Eye (tissue), 1 donor: ENCODE measurements at regions not wholly inside any gene's neighbourhood (a gene's known extent, or its start where the extent isn't known, plus 50 kb on each side); places are given as distances from the start of the nearest gene placed in this dataset.

Source experiments
- DNase-seq: peaks from one replicate; pipeline ENCODE4 v3.0.0-alpha.2; 2015

DNA sequence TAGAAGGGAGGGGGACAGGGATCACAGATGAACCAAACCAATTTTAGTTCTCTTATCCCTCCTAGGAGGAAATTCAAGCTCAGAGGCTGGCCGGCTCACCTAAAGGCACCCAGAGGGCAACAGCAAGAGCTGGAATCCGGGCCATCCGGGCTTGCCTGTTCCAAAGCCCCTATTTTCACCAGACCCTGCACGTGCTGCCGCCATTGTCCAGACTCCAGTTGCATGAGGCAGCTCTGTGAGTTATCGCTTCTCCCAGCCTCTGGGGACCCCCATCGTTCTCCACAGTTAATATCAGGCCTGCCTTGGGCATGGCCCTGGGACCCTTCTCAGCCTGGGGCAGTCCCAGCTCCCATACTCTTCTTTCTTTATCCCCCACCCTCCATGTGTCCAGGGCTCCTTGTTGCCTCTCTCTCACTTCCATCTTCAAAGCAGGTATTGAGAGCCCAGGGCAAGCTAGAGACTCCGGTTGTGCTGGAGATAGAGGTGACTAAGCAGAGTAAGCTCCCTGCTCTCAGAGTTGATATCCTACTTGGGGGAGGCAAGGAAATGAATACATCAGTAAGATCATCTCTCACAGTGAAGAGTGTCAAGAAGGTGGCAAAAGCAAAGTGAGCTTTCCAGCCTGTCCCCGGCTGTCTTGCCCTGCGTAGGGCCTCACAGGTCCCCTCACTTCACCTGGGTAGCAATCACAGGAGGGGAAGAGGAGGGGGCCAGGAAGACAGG lies 322.8 kb downstream of the UACA start:
- DNase-seq: no peak

GRCh38 chr15:70439880-70440279 lies 323.5 kb downstream of the UACA start:
- no peak for DNase-seq

GRCh38 chr15:70439304-70439877 lies 324.0 kb downstream of the UACA start:
- DNase-seq: no peak

DNA sequence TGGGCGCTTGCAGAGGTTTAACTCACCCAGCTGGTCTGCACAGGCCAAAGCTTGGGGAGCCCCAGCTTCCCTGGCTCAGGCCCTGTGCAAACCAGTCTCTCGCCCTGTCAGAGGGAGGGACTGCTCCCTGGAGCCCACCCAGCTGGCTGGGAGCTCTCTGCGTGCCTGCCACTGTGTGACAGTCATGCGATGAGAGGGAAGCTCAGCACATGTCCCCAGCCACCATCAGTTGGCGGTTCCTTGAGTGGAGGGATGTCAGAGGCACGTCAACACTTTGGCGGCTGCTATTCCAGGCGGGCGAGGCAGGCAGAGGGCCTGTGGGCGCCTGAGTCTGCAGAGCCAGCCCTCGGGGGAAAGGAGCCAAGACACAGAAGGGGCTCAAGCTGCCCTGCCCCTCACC lies 324.6 kb downstream of the UACA start:
- DNase-seq: no peak

DNA sequence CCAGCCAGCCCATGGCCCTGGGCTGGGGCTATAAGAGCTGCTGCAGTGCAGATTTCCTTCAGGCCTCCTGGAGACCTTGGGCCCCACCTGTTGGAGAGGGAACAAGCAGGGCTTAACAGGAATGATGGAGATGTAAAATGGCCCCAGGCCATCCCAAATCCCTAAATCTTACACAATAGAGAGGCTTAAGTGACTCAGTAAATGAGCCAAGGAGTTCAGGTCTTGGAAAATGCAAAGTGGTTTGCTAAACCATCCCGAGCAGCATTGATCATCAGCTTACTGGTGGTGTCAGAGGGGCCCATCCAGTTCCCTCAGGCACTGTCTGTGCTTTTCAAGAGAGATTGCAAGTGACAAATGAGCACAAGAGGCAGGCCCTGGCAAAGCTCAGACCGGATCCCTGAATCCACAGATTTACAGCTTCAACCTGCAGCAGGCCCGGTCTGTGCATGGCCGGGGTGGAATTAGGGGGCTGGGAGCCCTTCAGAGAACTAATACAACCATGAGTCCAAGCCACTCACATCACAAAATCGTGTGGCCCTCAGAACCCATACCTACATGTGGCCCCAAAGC lies 325.4 kb downstream of the UACA start:
- DNase-seq: peak; percentile 71

GRCh38 chr15:70437089-70437488 lies 326.3 kb downstream of the UACA start:
- DNase-seq: no peak

- no peak for DNase-seq
These were observed 326.9 kb downstream of the UACA start for GRCh38 chr15:70436428-70436827.

GRCh38 chr15:70435872-70436271 lies 327.5 kb downstream of the UACA start:
- no peak for DNase-seq

GRCh38 chr15:70435369-70435768 lies 328.0 kb downstream of the UACA start:
- DNase-seq: no peak

DNA sequence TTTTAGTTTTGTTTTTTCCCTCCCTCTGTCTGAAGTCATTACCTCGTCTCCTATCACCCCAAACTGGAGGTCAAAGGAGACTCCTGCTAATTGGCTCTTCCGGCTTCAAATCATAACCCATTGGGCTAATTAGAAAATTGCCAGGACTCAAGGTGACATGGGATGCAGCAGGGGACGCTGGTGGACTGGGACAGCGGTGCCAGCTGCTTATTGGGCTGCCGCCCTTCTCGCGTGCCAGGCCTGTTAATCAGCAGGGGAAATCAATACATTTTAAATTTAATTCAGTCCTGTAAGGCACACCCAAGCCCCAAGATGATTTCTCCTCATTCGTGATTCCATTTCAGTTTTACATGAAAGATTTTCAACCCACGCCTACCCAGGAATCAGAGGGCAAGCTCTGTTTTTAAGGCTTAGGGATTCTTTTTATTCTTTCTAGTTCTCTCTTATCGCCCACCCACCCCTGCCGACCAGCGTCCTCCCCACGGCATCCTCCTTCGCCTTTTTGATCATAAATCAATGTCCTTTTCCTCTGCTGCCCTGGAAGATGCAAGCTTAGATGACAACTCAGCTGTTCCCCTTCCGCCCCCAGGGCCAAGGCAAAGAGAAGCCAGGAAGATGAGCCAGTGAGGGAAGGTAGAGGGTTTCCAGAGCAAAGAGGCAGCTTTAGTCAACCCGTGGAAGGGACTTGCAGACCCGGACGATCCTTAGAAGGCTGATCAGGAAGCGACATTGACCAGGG lies 329.6 kb downstream of the UACA start:
- peak; percentile 58 for DNase-seq

DNA sequence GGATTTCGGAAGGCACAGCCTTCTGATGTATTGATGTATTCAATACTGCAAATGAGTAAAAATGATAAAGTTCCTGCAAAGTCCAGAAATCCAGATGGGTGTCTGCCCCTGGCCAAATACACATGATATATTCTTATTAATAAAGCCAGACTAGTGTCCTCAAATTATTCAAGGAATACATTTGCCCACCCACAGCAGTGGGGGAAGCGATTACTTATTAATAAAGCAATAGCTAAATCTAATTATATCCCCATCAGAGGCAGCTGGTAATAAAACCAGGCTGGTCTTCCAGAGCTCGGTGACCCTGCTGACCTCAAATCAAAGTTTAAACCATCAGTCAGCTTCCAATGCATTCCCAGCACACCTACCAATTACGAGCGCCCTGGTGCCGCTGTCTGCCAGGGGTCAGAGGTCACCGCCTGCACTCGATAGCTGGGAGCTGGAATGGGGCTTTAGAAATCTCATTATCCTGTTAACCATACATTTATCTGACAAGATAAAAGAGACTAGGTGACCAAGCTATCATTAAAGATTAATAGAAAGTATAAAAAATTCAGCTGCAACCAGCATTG lies 330.3 kb downstream of the UACA start:
- peak; percentile 77 for DNase-seq

DNA sequence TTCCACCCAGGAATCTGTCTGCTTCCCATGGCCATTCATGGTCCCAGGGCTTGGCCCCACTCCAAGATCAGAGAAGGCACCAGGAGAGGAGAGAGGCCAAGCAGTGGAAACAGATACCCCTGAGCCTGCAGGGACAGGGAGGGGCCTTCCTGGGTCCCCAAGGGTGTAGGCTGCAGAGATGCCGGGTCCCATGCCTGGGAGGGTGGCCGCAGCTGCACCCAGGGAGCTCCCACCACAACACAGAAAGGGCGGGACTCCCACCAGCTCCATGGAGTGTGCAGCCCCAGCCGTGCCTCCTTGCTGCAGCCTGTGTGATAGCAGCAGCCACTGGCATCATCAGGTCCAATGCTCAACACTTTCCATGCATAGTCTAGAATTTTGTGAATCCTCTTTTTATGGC lies 331.5 kb downstream of the UACA start:
- no peak for DNase-seq

DNA sequence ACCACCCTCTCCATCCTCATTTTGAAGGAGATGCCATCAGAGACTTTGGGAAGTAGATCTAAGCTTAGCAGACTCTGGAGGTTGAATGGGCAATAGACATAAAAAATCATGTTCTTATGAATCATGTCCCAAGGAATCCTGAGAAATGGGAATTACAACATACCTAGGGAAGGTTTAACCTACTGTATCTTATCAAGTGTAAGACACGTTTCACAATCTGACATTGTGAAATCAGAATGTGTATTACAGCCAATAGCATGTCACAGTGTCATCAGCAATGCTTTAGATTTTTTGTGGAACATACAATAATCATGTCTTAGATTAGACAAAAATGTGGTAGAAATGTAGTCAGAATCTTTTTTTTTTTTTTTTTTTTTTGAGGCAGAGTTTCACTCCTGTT lies 332.4 kb upstream of the TLE3 start:
- no peak for DNase-seq

DNA sequence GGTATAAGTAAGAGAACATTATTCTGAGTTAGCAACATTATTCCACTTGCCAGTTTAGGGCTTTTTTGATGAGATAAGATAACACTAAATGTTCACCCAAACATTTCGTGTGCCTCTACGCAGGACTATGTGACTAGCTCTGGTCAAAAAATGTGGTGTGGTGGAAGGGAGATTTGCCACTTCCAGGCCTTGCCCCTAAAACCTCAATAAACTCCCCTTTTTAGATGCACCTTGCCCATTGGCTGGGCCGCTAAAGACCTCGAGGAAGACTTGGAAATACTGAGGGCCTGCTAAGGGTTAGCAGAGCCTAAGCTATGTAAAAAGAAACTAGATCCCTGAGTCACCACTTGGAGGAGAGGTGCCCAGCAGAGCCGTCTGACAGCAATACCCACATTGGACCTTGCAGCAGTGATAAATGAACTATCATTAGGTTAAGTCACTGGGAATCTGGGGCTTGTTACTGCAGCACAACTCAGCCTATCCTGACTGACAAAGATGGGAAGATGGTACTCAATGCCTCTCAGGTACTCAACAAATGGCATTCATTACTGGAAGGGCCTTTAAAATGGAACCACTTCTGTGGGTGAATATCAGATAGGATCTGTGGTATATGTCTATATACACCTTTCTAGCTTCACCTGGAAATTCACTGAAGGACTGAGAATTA lies 331.5 kb upstream of the TLE3 start:
- DNase-seq: no peak

GRCh38 chr15:70428211-70428822 lies 330.6 kb upstream of the TLE3 start:
- no peak for DNase-seq

DNA sequence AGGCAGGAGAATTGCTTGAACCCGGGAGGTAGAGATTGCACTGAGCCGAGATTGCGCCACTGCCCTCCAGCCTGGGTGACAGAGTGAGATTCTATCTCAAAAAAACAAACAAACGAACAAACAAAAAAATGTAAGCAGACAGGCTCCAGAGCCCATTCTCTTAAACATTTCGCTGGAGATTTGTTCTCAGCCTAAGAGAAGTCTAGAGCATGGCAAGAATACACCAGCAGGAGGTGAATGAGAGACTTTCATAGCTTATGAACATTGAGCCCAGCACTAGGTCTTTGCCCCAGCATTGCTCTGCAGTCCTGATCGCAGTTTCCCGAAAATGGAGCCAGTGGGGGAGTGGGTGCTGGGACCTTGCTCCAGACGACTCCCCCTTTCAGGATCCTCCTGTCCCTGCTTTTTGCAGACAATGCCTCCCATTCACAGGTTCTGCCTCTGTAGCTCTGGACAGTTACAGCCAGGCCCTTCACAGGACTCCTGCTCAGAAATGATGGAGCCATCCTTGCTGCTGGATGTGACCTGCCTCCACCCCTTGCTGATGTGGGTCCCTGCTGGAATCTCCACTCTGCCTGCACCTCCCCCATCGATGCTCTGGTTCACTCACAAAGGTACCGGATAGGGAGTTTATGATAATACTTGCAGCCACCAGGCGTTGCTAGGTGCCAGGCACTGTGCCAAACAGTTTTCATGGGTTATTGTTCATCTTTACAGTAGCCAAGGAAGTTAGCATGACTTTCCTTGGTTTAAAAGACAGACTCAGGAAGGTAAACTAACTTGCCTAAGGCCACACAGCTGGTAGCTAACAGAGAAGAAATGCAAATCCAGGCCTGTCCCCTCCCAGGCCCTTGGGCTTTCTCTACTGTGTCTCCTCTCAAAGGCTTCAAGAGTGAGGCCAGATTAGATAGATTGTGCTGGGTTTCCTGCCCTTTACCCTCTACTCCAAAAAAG lies 329.7 kb upstream of the TLE3 start:
- no peak for DNase-seq

DNA sequence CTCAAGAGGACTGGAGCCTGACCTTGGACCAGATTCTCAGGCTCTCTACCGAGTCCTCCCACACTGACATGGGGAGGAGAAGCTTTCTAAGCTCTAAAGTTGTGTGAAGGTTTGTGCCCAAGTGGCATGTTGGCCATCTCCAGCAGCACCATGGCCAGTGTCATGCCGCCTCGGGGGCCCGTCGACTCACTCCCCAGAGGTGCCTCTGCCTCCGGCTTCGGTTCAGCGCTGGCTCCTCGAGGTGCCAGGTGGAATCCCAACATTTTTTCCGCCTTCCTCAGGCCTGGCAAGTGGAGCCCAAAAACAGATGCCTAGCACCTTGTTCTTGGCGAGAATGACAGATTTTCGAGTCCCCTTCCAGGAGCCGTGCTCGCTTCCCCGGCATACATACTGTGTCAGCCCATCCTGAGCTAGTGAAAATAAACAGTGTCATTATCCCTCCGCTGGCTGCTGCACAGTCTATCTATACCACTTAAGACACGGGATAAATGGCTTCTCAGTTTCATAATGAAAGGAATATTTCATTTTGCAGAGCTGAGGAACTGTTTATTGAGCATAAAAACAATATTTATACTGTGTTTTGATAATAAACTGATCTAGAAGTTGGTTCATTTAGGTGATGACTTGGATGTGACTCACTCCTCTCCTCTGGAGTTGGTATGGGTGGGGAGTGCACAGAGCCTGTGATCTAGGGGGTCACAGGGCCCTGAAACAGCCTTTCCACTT lies 328.5 kb upstream of the TLE3 start:
- DNase-seq: no peak

DNA sequence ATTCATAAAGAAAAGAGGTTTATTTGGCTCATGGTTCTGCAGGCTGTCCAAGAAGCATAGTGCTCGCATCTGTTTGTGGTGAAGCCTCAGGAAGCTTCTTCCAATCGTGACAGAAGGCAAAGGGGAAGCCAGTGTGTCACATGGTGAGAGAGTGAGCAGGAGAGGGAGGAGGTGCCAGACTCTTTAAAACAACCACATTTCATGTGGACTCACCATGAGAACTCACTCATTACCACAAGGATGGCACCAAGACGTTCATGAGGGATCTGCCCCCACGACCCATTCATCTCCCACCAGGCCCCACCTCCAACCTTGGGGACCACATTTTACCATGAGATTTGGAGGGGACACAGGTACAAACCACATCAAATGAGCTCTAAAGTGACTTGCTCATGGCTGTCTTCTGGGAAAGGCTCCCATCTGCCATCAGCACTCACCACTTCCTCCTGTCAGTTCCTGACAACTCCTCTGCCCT lies 327.3 kb upstream of the TLE3 start:
- no peak for DNase-seq

DNA sequence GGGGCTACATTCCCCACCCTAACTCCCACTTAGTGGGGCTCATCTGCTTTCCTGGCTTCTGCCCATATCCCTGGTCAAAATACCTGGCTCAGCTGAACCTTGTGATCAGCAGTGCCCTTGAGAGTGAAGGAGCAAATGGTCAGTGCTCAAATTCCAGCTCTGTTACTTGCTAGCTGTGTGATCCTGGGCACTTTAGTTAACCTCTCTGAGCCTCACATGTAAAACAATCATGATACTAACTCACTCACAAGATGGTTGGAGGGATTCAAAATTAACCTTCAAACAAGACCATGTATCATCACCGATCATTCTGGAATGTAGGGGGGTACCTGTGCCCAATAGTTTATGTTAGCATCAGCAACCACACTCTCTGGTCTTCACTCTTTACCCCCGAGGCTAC lies 325.6 kb upstream of the TLE3 start:
- DNase-seq: no peak

- DNase-seq: no peak
These were observed 324.6 kb upstream of the TLE3 start for GRCh38 chr15:70422342-70422741.
